K562 (cell line): ENCODE measurements at regions not wholly inside any gene's neighbourhood (a gene's known extent, or its start where the extent isn't known, plus 50 kb on each side); places are given as distances from the start of the nearest gene placed in this dataset.

ENCODE experiments used
- ATAC-seq: fragments of 200-7000 bp; cut with Tn5 transposase; 3 replicates; pipeline ENCODE4 v1.9.1; 2020; ENCODE audit warnings: moderate library complexity
- BruUV-seq: library from RNA; stranded (reverse); fragments of 400-500 nt; replicated peaks from 2 replicates; lab custom pipeline; 2021; lab: Mats Ljungman, UMichigan
- CTCF ChIA-PET: fragments of 300-600 bp; formaldehyde crosslinking; extraction: SDS; loops from one replicate; lab custom pipeline; 2021; ENCODE audit warnings: low intra/inter-chr PET ratio; lab: Yijun Ruan, JAX
- POLR2A ChIA-PET: fragments of 300-600, 350-650 bp; sonication (Branson Sonifier 250); formaldehyde crosslinking; extraction: SDS; loops from one replicate; lab custom pipeline; 2021; ENCODE audit warnings: antibody characterized with exemption, inconsistent platforms; lab: Yijun Ruan, JAX
- DNase-seq, 4 experiments: peaks; one replicate each; pipeline versions ENCODE4 v3.0.0 to v3.0.0-alpha.2; 2011 to 2018; ENCODE audit warnings: low spot score in 3 of 4, mixed read lengths in 3 of 4; ENCODE audit errors: extremely low read depth in 1 of 4
- FAIRE-seq: peaks from 2 replicates; lab custom pipeline; 2011; peaks lifted over from hg19 to GRCh38; lab: Jason Lieb, UNC
- H2AFZ ChIP-seq: 2 replicates; pipeline ENCODE4 v1.6.0; 2011; ENCODE audit warnings: low read depth, low read length, control low read depth, inconsistent platforms
- H3K27ac ChIP-seq: fragments of 200-600 bp; 3 replicates; pipeline ENCODE4 v1.8.0; 2011; ENCODE audit warnings: low read depth, mild to moderate bottlenecking, control low read depth, inconsistent platforms, low read length, moderate library complexity, mixed read lengths; ENCODE audit errors: extremely low read depth
- H3K27me3 ChIP-seq, 2 experiments: fragments of 300-600 bp in 1 of 2; 2 replicates in 1 of 2; 3 replicates in 1 of 2; pipeline versions ENCODE4 v1.6.0 to v1.8.0; 2011; ENCODE audit warnings: inconsistent platforms in 2 of 2, low read length in 2 of 2, mild to moderate bottlenecking in 1 of 2, mixed read lengths in 1 of 2, moderate library complexity in 1 of 2; ENCODE audit not compliant: control insufficient read depth in 2 of 2, insufficient read depth in 2 of 2
- H3K36me3 ChIP-seq: fragments of 300-600 bp; 3 replicates; pipeline ENCODE4 v1.8.0; 2011; ENCODE audit warnings: mild to moderate bottlenecking, low read length, inconsistent platforms; ENCODE audit not compliant: control insufficient read depth, insufficient read depth
- H3K4me1 ChIP-seq, 2 experiments: fragments of 200-600 bp in 1 of 2; replicated peaks in 1 of 2; 2 replicates in 1 of 2; 3 replicates in 1 of 2; pipeline versions ENCODE4 v1.5.1 to v1.8.0; 2011; ENCODE audit warnings: inconsistent platforms in 2 of 2, low read length in 2 of 2, mild to moderate bottlenecking in 1 of 2, mixed read lengths in 1 of 2, moderate library complexity in 1 of 2; ENCODE audit not compliant: control insufficient read depth in 2 of 2, insufficient read depth in 2 of 2
- H3K4me2 ChIP-seq: 2 replicates; pipeline ENCODE4 v1.6.1; 2011; ENCODE audit warnings: low read length, control low read depth, inconsistent platforms, mixed read lengths; ENCODE audit not compliant: insufficient read depth
- H3K4me3 ChIP-seq: fragments of 200-600 bp; sonication (generic), shearing (Covaris generic); 2 replicates; pipeline ENCODE4 v1.5.1; 2016; ENCODE audit warnings: control low read depth, inconsistent platforms
- H3K79me2 ChIP-seq: fragments of 200-600 bp; 3 replicates; pipeline ENCODE4 v1.8.0; 2011; ENCODE audit warnings: low read length, inconsistent platforms; ENCODE audit not compliant: control insufficient read depth, insufficient read depth
- H3K9ac ChIP-seq, 2 experiments: 2 replicates each; pipeline versions ENCODE4 v1.6.0 to v1.6.1; 2011; ENCODE audit warnings: low read depth in 2 of 2, low read length in 2 of 2, control low read depth in 1 of 2, inconsistent platforms in 1 of 2, mild to moderate bottlenecking in 1 of 2, mixed read lengths in 1 of 2; ENCODE audit not compliant: insufficient read depth in 1 of 2
- H3K9me1 ChIP-seq: one replicate; pipeline ENCODE4 v1.6.0; 2011; ENCODE audit warnings: inconsistent platforms, mild to moderate bottlenecking, low read length, moderate library complexity; ENCODE audit not compliant: control insufficient read depth, insufficient read depth
- H3K9me3 ChIP-seq: replicated peaks from 2 replicates; pipeline ENCODE4 v1.5.1; 2011; ENCODE audit warnings: low read depth, low read length, inconsistent platforms; ENCODE audit not compliant: control insufficient read depth, insufficient read depth
- H4K20me1 ChIP-seq: replicated peaks from 2 replicates; pipeline ENCODE4 v1.6.1; 2011; ENCODE audit warnings: low read length, inconsistent platforms, mixed read lengths; ENCODE audit not compliant: control insufficient read depth, insufficient read depth
- BCOR ChIP-seq: fragments of 450-650 bp; IDR thresholded peaks from 2 replicates; pipeline ENCODE4 v1.6.1; 2016
- DDX20 ChIP-seq: fragments of 450-650 bp; IDR thresholded peaks from 2 replicates; pipeline ENCODE4 v1.6.1; 2016; ENCODE audit warnings: missing genetic modification characterization, low read depth, mild to moderate bottlenecking, missing compliant biosample characterization, moderate library complexity
- DPF2 ChIP-seq: fragments of 450-650 bp; IDR thresholded peaks from 2 replicates; pipeline ENCODE4 v1.6.1; 2016
- FOXA1 ChIP-seq: fragments of 450-650 bp; IDR thresholded peaks from 2 replicates; pipeline ENCODE4 v1.6.1; 2016; ENCODE audit warnings: mild to moderate bottlenecking, borderline replicate concordance
- GABPA ChIP-seq: fragments of 200-800 bp; sonication (Bioruptor generic); conservative IDR thresholded peaks from 2 replicates; pipeline ENCODE4 v1.6.1; 2016; ENCODE audit warnings: low read depth, missing genetic modification characterization, missing compliant biosample characterization
- HNRNPK ChIP-seq: fragments of 200-400 bp; formaldehyde crosslinking; IDR thresholded peaks from one replicate; pipeline ENCODE4 v1.6.1; 2018; ENCODE audit warnings: mild to moderate bottlenecking, low read depth, low read length; ENCODE audit not compliant: poor library complexity, severe bottlenecking
- JUND ChIP-seq, 2 experiments: IDR thresholded peaks; 2 replicates in 1 of 2; 3 replicates in 1 of 2; pipeline ENCODE4 v1.6.1; 2011; ENCODE audit warnings: borderline replicate concordance in 2 of 2, low read depth in 2 of 2, low read length in 2 of 2, improper control_type of control experiment in 1 of 2, missing biosample characterization in 1 of 2, missing genetic modification characterization in 1 of 2, missing genetic modification reagents in 1 of 2
- MAFK ChIP-seq: IDR thresholded peaks from 2 replicates; pipeline ENCODE4 v1.6.1; 2011; ENCODE audit warnings: low read length, improper control_type of control experiment
- MCM2 ChIP-seq: fragments of 450-650 bp; IDR thresholded peaks from 2 replicates; pipeline ENCODE4 v1.6.1; 2017; ENCODE audit warnings: low read depth, mild to moderate bottlenecking
- PHB2 ChIP-seq: fragments of 450-650 bp; IDR thresholded peaks from 2 replicates; pipeline ENCODE4 v1.6.1; 2017; ENCODE audit warnings: low read depth
- POLR3A ChIP-seq: IDR thresholded peaks from 2 replicates; pipeline ENCODE4 v1.6.1; 2011; ENCODE audit warnings: borderline replicate concordance, mild to moderate bottlenecking, moderate library complexity; ENCODE audit not compliant: insufficient read length, insufficient read depth; ENCODE audit errors: extremely low read depth
- RBFOX2 ChIP-seq: fragments of 200-400 bp; formaldehyde crosslinking; IDR thresholded peaks from 2 replicates; pipeline ENCODE4 v1.6.1; 2017; ENCODE audit warnings: low read depth, mild to moderate bottlenecking, low read length, moderate library complexity
- THAP12 ChIP-seq: fragments of 250-450 bp; sonication (Bioruptor Pico); IDR thresholded peaks from 2 replicates; pipeline ENCODE4 v1.9.0; 2021; ENCODE audit warnings: mild to moderate bottlenecking, inconsistent platforms
- TRIM25 ChIP-seq: fragments of 450-650 bp; IDR thresholded peaks from 2 replicates; pipeline ENCODE4 v1.7.0; 2016; ENCODE audit warnings: borderline replicate concordance
- WGBS: fragments of 100-300 bp; shearing (Covaris generic); methylation state at CpG from one replicate; pipeline ENCODE4 v1.1.6; 2016; ENCODE audit warnings: low coverage, mixed read lengths; ENCODE audit not compliant: insufficient coverage; ENCODE audit errors: missing lambda C conversion rate; 5-methylcytosine and 5-hydroxymethylcytosine counted together
- in situ Hi-C: fragments of 300-500 bp; cut with MboI; formaldehyde crosslinking; loops from 4 replicates; pipeline ENCODE4 v1.15.0; 2018; ENCODE audit warnings: inconsistent platforms, mixed read lengths
- intact Hi-C: fragments of 100-400 bp; cut with micrococcal nuclease; formaldehyde crosslinking; loops from 2 replicates; pipeline ENCODE4 v1.14.2; 2022

- Histone ChIP-seq H2AFZ (no peak overlapping the region), H3K4me2 (no peak overlapping the region), H3K79me2 (no peaks in the 10 kb centered on the region), H4K20me1 (no peaks in the 10 kb centered on the region), H3K9me1 (no peaks in the 10 kb centered on the region), H3K4me1 (no peaks in the 10 kb centered on the region), H3K27me3 (no peaks in the 10 kb centered on the region), H3K36me3 (no peaks in the 10 kb centered on the region), H3K9me3 (no peaks in the 10 kb centered on the region), H3K9ac (no peak overlapping the region), H3K4me3 (no peak overlapping the region), H3K27ac (no peak overlapping the region)
- FAIRE-seq: no peak
- WGBS: 0% methylated on average over 6 of the region's 6 CpGs
- CTCF ChIA-PET: no interaction called here
- TF ChIP-seq TRIM25 (no peak), THAP12 (CRISPR knock-in tag) (no peak), MAFK (no peak), JUND (IDR thresholded peaks at IDR 0.05; ENCODE audit: borderline replicate concordance, low read depth, low read length) (no peak), JUND (tag; IDR thresholded peaks at IDR 0.05; ENCODE audit: borderline replicate concordance, low read depth, low read length) (no peak), PHB2 (no peak), POLR3A (no peak), GABPA (tag) (no peak), DPF2 (no peak), FOXA1 (no peak), BCOR (no peak), DDX20 (tag) (no peak), MCM2 (no peak), RBFOX2 (no peak), HNRNPK (no peak)
- no peak for DNase-seq
- in situ Hi-C loops (no loop called here), intact Hi-C loops (no loop called here)
- POLR2A ChIA-PET: no interaction called here
- no peak for ATAC-seq
- BruUV-seq: no TSS peak
These were observed 1083.8 kb upstream of the KLHL29 start for GRCh38 chr2:22301228-22301627.
